ELR (cell line): ENCODE measurements at regions not wholly inside any gene's neighbourhood (a gene's known extent, or its start where the extent isn't known, plus 50 kb on each side); places are given as distances from the start of the nearest gene placed in this dataset.

Experiments
- DNase-seq: peaks from one replicate; pipeline ENCODE4 v3.0.0-alpha.2; 2015; ENCODE audit warnings: low read depth

GRCh38 chr12:16681196-16681595 is 75.2 kb upstream of the LMO3 start:
- DNase-seq = no peak

GRCh38 chr12:16675438-16675837 is 69.5 kb upstream of the LMO3 start:
- DNase-seq = no peak

DNA sequence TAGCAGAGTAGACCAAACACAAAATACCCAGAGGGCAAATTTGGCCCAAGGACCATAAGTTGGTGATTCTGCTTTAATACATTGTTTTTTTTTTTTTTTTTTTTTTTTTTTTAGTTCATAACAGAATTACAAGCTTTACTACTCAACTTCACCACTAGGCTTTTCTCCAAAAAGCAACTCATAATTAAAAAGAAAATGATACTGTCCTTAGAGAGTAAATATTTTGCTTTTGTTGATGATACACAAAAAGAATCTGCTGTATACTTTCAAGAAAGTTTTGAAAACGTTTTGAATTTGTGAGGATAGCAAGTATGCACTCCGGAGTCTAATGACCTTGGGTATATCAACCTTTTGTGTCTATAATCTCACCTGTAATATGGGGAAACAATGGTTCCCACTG is 68.9 kb upstream of the LMO3 start:
- no peak for DNase-seq

DNA sequence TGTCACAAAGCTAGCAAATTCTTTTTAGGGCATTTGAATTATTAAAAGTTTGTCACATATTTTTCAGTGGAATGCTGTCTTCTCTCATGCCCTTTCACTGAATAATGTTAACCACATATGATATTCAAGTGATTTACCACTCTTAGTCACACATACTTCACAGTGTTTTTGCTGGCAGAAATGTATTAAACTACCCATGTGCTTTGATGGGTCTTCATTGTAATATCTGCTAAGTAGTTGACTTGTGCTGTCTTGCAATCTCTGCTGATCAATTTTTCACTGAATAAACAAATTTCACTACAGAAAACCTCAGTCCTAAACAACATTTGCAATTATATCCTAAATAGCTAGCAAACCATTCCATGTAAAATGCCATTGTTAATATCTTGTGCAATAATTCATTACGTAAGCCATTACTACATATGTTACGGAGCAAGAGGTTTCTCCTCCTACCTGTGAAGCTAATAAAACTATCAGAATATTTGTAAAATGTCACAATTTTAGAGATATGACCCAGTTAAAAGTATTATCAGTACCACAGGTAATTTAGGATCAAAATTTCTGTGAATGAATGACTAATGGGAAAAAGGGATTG is 64.6 kb upstream of the LMO3 start:
- DNase-seq = no peak

GRCh38 chr12:16669756-16670155 is 63.8 kb upstream of the LMO3 start:
- DNase-seq = no peak

DNA sequence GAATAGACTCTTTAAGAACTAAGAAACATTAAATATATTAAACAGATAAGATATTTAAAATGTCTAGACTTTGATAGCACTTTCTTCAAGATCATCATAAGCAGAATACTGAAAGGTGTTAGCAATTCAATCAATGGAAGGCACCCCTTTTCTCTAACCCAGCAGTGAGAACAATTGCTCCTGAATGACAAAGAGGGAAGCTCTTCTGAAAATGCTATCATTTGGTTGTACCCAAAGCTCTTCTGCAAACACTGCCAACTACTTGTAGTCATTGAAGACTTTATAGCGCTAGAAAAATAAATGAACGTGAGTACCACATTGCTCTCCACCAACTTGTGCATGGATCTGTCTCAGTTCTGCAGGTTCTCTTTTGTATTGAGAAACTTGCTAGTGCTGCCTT is 62.2 kb upstream of the LMO3 start:
- DNase-seq = no peak

- no peak for DNase-seq
Observed at GRCh38 chr12:16658699-16659098, 52.7 kb upstream of the LMO3 start.
